Fibroblast of skin of left quadriceps (primary cell): ENCODE measurements at regions not wholly inside any gene's neighbourhood (a gene's known extent, or its start where the extent isn't known, plus 50 kb on each side); places are given as distances from the start of the nearest gene placed in this dataset.
"Not testable (repeated sequence)": the region's sequence is repeated elsewhere in the genome, so short reads cannot be mapped to it uniquely, and the experiment has no call there.

ENCODE experiments used
- DNase-seq, 2 experiments: peaks; one replicate each; pipeline ENCODE4 v3.0.0-alpha.2; 2013; ENCODE audit warnings: low read depth in 2 of 2

- DNase-seq, result no peak
Observed at GRCh38 chr6:141251286-141251685, 881.4 kb upstream of the GJE1 start.

DNA sequence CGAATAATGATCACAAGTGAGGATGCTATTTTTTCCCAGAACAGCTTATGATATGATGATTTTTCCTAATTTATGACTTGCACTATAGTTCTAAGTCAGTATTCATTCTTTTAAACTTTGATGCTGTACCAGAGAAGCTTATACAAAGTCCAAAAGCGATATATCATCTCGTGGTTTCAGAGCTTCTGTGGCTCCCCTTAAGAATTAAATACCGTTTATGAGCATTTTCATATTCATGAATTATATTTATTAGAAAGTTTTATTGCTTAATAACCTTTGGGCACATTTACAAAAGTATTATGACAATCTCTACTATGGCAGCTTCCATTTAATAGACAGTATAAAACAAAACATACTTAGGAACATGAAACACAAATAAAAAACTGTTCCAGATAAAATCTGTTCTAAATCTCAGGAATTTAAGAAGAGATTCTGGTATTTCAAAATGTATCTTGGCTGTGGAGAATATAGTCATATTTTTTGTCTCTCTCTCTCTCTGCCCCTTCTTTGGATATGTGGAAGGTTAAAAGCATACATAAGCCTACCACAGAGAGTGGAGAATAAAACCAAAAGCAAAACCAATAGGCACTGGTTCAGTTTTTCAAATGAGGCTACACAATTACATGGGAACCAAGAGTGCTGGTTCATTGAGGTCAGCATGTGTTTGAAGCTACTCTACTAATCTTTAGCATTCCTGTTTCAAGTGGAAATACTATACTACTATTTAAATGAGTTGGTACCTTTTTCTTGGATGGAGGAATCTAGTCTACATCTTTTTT lies 884.5 kb upstream of the GJE1 start:
- DNase-seq, result no peak

- DNase-seq, result no peak
Observed at GRCh38 chr6:141244366-141244765, 888.4 kb upstream of the GJE1 start.

DNA sequence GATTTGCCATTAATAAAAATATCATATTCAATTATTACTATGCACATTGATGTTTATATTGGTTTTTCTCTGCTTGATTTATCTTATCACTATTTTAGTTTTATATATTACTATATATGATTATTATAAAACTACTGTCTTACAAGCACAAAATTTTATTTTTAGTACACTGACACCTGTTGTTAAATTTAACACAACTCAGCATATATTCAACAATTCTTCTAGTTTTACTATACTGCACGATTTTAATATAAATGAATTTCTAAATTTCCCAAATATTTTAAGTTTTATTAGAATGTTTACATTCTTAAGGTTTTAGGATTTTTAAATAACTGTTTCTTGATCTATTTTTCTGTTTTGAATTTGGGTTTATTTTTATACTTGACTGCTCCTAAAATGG lies 889.8 kb upstream of the GJE1 start:
- DNase-seq, result no peak

- DNase-seq, result no peak
Observed at GRCh38 chr6:141229296-141229695, 903.4 kb upstream of the GJE1 start.

DNA sequence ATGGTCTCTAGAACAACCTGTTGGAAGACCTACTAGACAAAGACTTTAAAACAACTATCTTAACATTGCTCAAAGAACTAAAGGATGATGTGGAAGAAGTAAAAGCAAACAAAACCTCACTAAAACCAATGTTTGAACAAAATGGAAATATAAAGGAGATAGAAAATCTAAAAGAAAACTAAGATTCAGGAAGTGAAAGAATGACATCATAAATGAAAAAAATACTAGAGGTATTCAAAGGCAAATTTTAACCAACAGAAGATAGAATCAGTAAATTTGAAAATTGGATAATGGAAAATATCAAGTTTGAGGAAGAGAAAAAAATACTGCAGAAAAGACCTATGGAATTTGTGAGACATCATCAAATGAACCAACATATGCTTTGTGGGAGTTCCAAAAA lies 914.1 kb upstream of the GJE1 start:
- DNase-seq, result no peak

DNA sequence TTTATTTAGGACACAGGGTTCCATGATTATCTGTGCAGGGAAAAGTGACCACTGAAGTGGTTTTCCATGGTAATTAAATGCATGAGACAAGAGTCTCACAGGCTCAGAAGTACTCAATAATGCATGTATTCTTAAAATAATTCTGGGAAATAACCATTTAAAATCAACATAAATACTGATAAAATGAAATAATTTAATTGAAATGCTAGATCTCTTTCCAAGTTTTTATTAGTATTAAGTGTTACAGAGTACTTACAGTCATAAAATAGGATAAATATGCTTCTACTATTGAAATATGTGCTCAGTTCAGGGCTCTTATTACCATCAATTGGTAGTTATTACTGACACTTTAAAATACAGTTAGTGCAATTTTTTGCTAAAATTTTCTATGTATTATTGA lies 916.0 kb upstream of the GJE1 start:
- DNase-seq, result no peak

DNA sequence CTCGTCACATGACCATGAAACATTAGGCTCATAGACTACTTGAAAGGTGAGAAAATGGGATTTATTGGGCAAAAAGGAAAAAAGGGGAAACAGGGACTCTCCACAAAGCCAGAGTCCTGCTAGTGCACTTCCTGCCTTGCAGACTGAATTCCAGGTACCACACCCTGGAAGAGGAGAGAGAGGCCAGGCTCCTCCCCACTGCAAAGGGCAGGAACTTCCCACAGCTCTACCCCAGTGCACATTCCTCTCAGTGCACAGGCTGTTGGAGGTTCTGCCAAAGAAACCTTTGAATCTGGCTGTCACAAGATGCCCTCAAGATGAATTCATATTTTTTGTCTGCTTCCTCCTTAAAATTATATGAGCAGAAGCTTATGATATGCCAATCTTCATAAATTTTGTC lies 920.4 kb upstream of the GJE1 start:
- DNase-seq, result no peak

GRCh38 chr6:141211845-141212244 lies 920.9 kb upstream of the GJE1 start:
- no peak for DNase-seq

GRCh38 chr6:141210901-141211300 lies 921.8 kb upstream of the GJE1 start:
- DNase-seq, result no peak

- no peak for DNase-seq
Observed at GRCh38 chr6:141209890-141210289, 922.8 kb upstream of the GJE1 start.

DNA sequence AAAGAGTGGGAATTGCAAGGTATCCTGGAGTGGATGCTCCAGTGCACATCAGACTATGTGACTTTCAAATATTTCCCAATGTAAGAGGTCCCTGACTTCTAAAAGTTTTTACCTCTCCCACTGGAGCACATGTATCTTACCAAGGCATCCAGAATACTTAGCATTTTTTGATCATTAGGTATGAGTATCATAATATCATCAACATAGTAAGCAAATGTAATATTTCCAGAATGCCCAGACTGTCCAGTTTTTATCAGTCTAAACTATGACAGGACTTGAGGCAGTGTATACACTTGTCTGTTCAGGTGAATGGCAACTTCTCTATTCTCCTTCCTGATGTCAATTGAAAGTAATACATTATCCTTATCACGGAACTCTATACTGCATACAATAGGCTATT lies 924.6 kb upstream of the GJE1 start:
- no peak for DNase-seq

- peak; percentile 18 to 21 for DNase-seq
Observed at GRCh38 chr6:141203902-141204575, 928.7 kb upstream of the GJE1 start.

DNA sequence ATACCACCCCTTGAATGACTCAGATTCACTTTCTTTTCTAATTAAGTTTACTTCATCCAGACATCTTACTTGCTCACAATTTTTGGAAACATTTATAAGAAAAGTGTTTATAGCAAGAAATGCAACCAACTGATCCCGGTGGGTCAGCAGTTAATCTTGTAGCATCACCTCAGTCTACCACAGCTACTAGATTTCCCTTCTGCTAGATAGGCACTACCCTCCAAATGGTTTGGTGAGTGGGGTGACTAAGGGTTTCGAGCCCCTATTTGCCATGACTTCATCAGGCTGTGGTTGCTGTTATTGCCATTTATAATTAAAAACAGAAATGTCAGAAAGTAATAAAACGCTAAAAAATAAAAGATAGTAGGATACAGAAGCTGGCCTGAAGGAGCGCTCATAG lies 930.1 kb upstream of the GJE1 start:
- DNase-seq, result peak; percentile 83 to 85

DNA sequence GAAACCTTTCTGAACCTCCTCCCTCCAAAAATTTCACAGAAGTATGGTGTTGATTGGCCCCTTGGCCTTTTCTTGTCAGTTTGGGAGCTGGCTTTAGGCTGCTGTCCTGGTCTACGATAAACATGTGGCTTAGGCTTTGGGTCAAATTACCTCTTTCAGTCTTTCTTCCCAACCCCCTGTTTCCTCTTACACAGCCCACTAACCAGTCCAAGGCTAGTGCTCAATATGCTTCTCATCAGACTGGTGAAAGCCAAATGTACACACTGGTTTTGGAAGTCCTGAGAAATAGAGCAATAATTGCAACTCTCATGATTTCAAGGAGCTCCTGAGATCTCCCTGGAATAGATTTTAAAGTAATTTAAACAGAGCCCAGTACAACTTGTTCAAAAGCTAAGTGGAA lies 933.7 kb upstream of the GJE1 start:
- peak; percentile 63 to 64 for DNase-seq

- DNase-seq, result no peak
Observed at GRCh38 chr6:141195251-141195832, 937.4 kb upstream of the GJE1 start.

DNA sequence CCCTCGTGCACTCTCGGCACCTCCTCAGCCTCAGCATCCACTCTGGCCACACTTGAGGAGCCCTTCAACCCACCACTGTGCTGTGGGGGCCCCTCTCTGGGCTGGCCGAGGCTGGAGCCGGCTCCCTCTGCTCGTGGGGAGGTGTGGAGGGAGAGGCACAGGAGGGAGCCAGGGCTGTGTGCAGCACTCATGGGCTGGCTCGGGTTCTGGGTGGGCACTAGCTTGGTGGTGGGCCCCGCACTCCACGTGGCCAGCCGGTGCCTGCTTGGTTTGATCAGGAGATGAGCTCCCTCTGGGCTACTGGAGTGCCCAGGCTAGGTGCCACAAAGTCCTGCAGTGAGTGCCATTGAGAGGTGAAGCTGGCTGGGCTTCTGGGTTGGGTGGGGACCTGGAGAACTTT lies 949.4 kb upstream of the GJE1 start:
- DNase-seq, result no peak

DNA sequence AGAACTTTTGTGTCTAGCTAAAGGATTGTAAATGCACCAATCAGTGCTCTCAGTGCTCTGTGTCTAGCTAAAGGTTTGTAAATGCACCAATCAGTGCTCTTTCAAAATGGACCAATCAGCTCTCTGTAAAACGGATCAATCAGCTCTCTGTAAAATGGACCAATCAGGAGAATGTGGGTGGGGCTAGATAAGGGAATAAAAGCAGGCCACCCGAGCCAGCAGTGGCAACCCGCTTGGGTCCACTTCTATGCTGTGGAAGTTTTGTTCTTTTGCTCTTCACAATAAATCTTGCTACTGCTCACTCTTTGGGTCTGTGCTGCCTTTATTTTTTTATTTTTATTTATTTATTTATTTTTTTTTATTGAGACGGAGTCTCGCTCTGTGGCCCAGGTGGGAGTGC lies 957.3 kb upstream of the GJE1 start:
- not testable (repeated sequence) for DNase-seq

- DNase-seq, result no peak
Observed at GRCh38 chr6:141174932-141175331, 957.8 kb upstream of the GJE1 start.

GRCh38 chr6:141173529-141173928 lies 959.2 kb upstream of the GJE1 start:
- DNase-seq, result no peak

- peak; percentile 88 to 90 for DNase-seq
Observed at GRCh38 chr6:141169419-141169818, 963.3 kb upstream of the GJE1 start.

- DNase-seq, result no peak
Observed at GRCh38 chr6:141167945-141168344, 964.8 kb upstream of the GJE1 start.

GRCh38 chr6:141165002-141165665 lies 967.6 kb upstream of the GJE1 start:
- no peak for DNase-seq
